ENCODE measurements at regions not wholly inside any gene's neighbourhood (a gene's known extent, or its start where the extent isn't known, plus 50 kb on each side); places are given as distances from the start of the nearest gene placed in this dataset.

DNA sequence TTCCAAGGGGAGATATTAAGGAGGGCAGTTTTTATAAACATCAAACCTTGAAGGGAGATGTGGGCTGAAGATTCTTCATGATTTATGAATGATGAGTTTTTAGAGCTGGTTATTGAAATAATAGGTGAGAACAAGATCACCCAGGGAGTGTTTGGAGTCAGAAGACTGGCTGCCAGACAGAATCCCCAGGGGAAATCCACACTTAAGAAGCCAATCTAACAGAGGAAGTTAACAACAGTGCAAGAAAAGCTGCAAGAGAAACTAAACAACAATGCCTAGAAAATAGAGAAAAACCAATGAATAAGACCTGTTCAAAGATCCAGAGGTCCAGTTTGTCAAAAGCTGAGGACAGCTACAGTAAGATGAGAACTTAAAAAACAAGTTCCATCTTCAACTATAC, 167.9 kb upstream of the MAN1A1 start (continued):
- no peak for TF ChIP-seq HIC1 (tag by site-specific recombination; IDR thresholded peaks at IDR 0.05)
- no peak for TF ChIP-seq BCL6B (tag by site-specific recombination; IDR thresholded peaks at IDR 0.05)
- TF ChIP-seq ZNF433 (tag by site-specific recombination; IDR thresholded peaks at IDR 0.05; ENCODE audit: low read depth): no peak
- no peak for TF ChIP-seq ZNF354C (tag by site-specific recombination; IDR thresholded peaks at IDR 0.05; ENCODE audit: borderline replicate concordance, low read depth)
- no peak for TF ChIP-seq ZNF621 (tag by site-specific recombination; IDR thresholded peaks at IDR 0.05)
- no peak for TF ChIP-seq PRDM1 (tag by site-specific recombination; IDR thresholded peaks at IDR 0.05)
- no peak for TF ChIP-seq ZNF837 (tag by site-specific recombination; IDR thresholded peaks at IDR 0.05)
- no peak for TF ChIP-seq PRDM2 (tag by site-specific recombination; IDR thresholded peaks at IDR 0.05; ENCODE audit: borderline replicate concordance)
- TF ChIP-seq SP2 (tag by site-specific recombination; IDR thresholded peaks at IDR 0.05): no peak
- no peak for TF ChIP-seq SP3 (tag by site-specific recombination; IDR thresholded peaks at IDR 0.05)
- no peak for TF ChIP-seq ZNF585B (tag by site-specific recombination; IDR thresholded peaks at IDR 0.05)
- TF ChIP-seq ZNF16 (tag by site-specific recombination; IDR thresholded peaks at IDR 0.05; ENCODE audit: low read depth): no peak

DNA sequence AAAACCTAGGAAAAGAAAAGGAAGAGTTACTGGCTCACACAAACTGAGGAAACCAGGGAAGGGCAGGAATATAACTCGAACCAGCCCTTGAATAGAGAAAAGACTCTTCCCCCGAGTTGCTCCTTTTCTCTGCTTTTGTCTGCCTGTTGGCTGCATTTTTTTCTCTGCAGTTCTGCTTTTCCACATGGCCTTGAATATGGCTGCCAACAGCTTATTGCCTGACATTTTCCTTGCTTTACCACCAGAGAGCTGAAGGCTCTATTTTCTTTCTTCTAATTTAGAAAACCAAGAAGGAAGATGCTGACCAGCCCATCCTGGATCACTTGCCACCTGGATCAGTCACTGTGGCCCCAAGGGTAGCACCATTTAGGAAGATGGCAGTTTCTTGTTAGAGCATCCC, 164.8 kb upstream of the MAN1A1 start:
- Histone ChIP-seq H3K36me3 (ENCODE audit: control insufficient read depth in 2 of 2, insufficient read depth in 1 of 2, low read length in 2 of 2) (no peaks in the 10 kb centered on the region), H3K27ac (ENCODE audit: extremely low read depth, low read depth, low read length) (no peak overlapping the region), H3K4me3 (ENCODE audit: low read depth, low read length) (no peak overlapping the region), H3K9me3 (ENCODE audit: control insufficient read depth, insufficient read depth, low read depth, low read length) (no peaks in the 10 kb centered on the region), H3K4me1 (ENCODE audit: control insufficient read depth, insufficient read depth, low read length) (no peaks in the 10 kb centered on the region)
- TF ChIP-seq ZNF670 (tag by site-specific recombination; IDR thresholded peaks at IDR 0.05; ENCODE audit: low read depth) (no peak), GLI4 (tag by site-specific recombination; IDR thresholded peaks at IDR 0.05) (no peak), ZNF692 (tag by site-specific recombination; IDR thresholded peaks at IDR 0.05) (no peak), ZNF791 (tag by site-specific recombination; IDR thresholded peaks at IDR 0.05) (no peak), ZNF768 (tag by site-specific recombination; IDR thresholded peaks at IDR 0.05) (no peak), SP2 (tag by site-specific recombination; IDR thresholded peaks at IDR 0.05) (no peak), ZSCAN4 (tag by site-specific recombination; IDR thresholded peaks at IDR 0.05) (no peak), EGR2 (tag by site-specific recombination; IDR thresholded peaks at IDR 0.05; ENCODE audit: low read depth) (no peak), ZNF174 (tag by site-specific recombination; IDR thresholded peaks at IDR 0.05) (no peak), GLI2 (tag by site-specific recombination; IDR thresholded peaks at IDR 0.05; ENCODE audit: borderline replicate concordance, low read depth) (no peak), ZSCAN23 (tag by site-specific recombination; IDR thresholded peaks at IDR 0.05) (no peak), ZSCAN30 (tag by site-specific recombination; IDR thresholded peaks at IDR 0.05) (no peak), KLF10 (tag by site-specific recombination; IDR thresholded peaks at IDR 0.05) (no peak), ZNF596 (tag by site-specific recombination; IDR thresholded peaks at IDR 0.05) (no peak)
- ChIA-PET POLR2A (no interaction called here), CTCF (interaction anchor here (0.6 to 1.4 kb wide), 2 partner anchors 17 to 30 kb away, joined by 3 read pairs; no protein-coding TSS in a partner anchor)

All from HEK293 (cell line).